LNCAP (cell line): ENCODE measurements at regions not wholly inside any gene's neighbourhood (a gene's known extent, or its start where the extent isn't known, plus 50 kb on each side); places are given as distances from the start of the nearest gene placed in this dataset.

Source experiments
- CTCF ChIP-seq: fragments of 450-650 bp; IDR thresholded peaks from 2 replicates; pipeline ENCODE4 v1.5.1; 2017; ENCODE audit warnings: mild to moderate bottlenecking

DNA sequence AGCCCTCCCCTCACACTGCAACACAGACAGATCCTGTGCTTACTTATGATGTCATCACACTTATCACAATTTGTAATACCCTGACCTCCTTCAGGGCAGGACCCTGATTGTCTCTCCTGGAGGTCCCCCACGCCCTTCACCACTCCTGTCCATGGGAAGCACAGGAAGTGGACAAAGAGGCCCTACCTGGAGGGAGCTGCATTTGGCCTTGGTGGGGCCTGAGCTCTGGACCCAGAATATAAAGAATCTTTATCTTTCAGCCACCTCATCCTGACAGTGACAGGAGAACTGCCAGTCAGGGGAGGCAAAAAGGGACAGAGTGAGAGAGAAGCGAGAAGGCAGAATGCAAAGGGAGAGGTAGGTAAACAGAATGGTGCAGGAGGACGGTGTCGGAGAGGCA, 303.4 kb upstream of the N4BP1 start:
- no peak for TF ChIP-seq CTCF

- no peak for TF ChIP-seq CTCF
These were observed 302.4 kb upstream of the N4BP1 start for GRCh38 chr16:48912360-48912759.

DNA sequence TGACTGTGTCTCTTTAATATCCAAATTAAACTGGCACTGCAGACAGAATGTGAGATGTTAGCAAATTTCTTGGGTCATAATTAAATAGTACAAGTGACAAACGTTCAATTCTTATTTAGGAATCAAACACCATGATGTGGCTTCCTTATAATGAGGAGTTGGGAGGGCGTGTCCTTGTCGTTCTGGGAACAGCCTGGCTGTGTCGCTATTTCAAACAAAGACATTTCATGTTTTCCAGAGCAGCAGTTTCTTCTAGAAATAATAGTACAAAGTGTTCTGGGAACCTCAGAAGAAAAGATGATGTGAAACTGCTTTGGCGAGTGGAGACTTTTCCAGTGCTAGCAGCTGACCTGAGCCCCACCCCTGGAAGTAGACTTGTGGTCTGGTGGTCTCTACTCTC, 301.7 kb upstream of the N4BP1 start:
- no peak for TF ChIP-seq CTCF

GRCh38 chr16:48910214-48910613, 300.2 kb upstream of the N4BP1 start:
- no peak for TF ChIP-seq CTCF

- no peak for TF ChIP-seq CTCF
These were observed 299.3 kb upstream of the N4BP1 start for GRCh38 chr16:48909231-48909630.

GRCh38 chr16:48907906-48908634, 298.1 kb upstream of the N4BP1 start:
- no peak for TF ChIP-seq CTCF

GRCh38 chr16:48905632-48906505, 295.9 kb upstream of the N4BP1 start:
- no peak for TF ChIP-seq CTCF
